ENCODE measurements at regions not wholly inside any gene's neighbourhood (a gene's known extent, or its start where the extent isn't known, plus 50 kb on each side); places are given as distances from the start of the nearest gene placed in this dataset.

- no peak for TF ChIP-seq CTCF (IDR thresholded peaks at IDR 0.05; ENCODE audit: low read depth, low read length, poor library complexity, severe bottlenecking)
- no peak for TF ChIP-seq EZH2phosphoT487 (IDR thresholded peaks at IDR 0.05; ENCODE audit: borderline replicate concordance, low read length)
These were observed 155.7 kb downstream of the PCDH17 start for GRCh38 chr13:57787058-57787791.

Data from DOHH2 (cell line).